ENCODE measurements at regions not wholly inside any gene's neighbourhood (a gene's known extent, or its start where the extent isn't known, plus 50 kb on each side); places are given as distances from the start of the nearest gene placed in this dataset.

GRCh38 chr3:76264911-76265310 lies 479.6 kb upstream of the ZNF717 start:
- Histone ChIP-seq H3K4me3 (ENCODE audit: low read length in 2 of 2) (no peak overlapping the region), H2BK12ac (ENCODE audit: low read length) (no peak overlapping the region), H4K8ac (ENCODE audit: low read depth, low read length) (no peak overlapping the region), H3K36me3 (replicated peaks in 1 of 2; ENCODE audit: control insufficient read depth in 2 of 2, insufficient read depth in 2 of 2, low read length in 2 of 2) (no peaks in the 10 kb centered on the region), H2BK120ac (ENCODE audit: low read depth, low read length) (no peak overlapping the region), H3K4me1 (ENCODE audit: control insufficient read depth in 2 of 2, insufficient read depth in 1 of 2, low read depth in 1 of 2, low read length in 2 of 2) (no peaks in the 10 kb centered on the region), H3K4me2 (ENCODE audit: insufficient read depth, low read length, poor library complexity, severe bottlenecking) (no peak overlapping the region), H3K27ac (replicated peaks; ENCODE audit: low read length) (no peak overlapping the region), H3K9me3 (replicated peaks in 1 of 2; ENCODE audit: control insufficient read depth in 2 of 2, insufficient read depth in 1 of 2, low read depth in 1 of 2, low read length in 2 of 2) (no peaks in the 10 kb centered on the region), H3K27me3 (ENCODE audit: control insufficient read depth in 3 of 3, insufficient read depth in 3 of 3, low read depth in 1 of 3, low read length in 3 of 3) (no peaks in the 10 kb centered on the region), H3K9ac (ENCODE audit: low read depth, low read length, poor library complexity) (no peak overlapping the region), H2BK5ac (ENCODE audit: low read length) (no peak overlapping the region), H3K79me1 (ENCODE audit: low read depth, low read length) (no peaks in the 10 kb centered on the region), H4K91ac (ENCODE audit: low read depth, low read length, poor library complexity) (no peak overlapping the region), H2AK5ac (ENCODE audit: low read depth, low read length) (no peak overlapping the region), H3K14ac (ENCODE audit: low read length) (no peak overlapping the region), H2BK15ac (ENCODE audit: low read length) (no peak overlapping the region), H3K18ac (ENCODE audit: low read length) (no peak overlapping the region), H3K4ac (ENCODE audit: low read length) (no peak overlapping the region), H3K23ac (ENCODE audit: low read depth, low read length, poor library complexity) (no peak overlapping the region), H2AFZ (ENCODE audit: low read length) (no peak overlapping the region)
- WGBS, 2 donors (ENCODE audit: extremely low coverage in 2 of 2, insufficient read length in 2 of 2, insufficient replicate concordance in 1 of 2) = no CpG with 5 or more reads among the region's 6 CpGs
- no peak for DNase-seq (ENCODE audit: low spot score)

- Histone ChIP-seq H2AK5ac (ENCODE audit: low read depth, low read length) (no peak overlapping the region), H2BK5ac (ENCODE audit: low read length) (no peak overlapping the region), H4K8ac (ENCODE audit: low read depth, low read length) (no peak overlapping the region), H3K4me1 (ENCODE audit: control insufficient read depth in 2 of 2, insufficient read depth in 1 of 2, low read depth in 1 of 2, low read length in 2 of 2) (no peaks in the 10 kb centered on the region), H4K91ac (ENCODE audit: low read depth, low read length, poor library complexity) (no peak overlapping the region), H2BK120ac (ENCODE audit: low read depth, low read length) (no peak overlapping the region), H3K18ac (ENCODE audit: low read length) (no peak overlapping the region), H2BK15ac (ENCODE audit: low read length) (no peak overlapping the region), H3K4me3 (ENCODE audit: low read length in 2 of 2) (no peak overlapping the region), H3K23ac (ENCODE audit: low read depth, low read length, poor library complexity) (no peak overlapping the region), H3K9ac (ENCODE audit: low read depth, low read length, poor library complexity) (no peak overlapping the region), H3K36me3 (replicated peaks in 1 of 2; ENCODE audit: control insufficient read depth in 2 of 2, insufficient read depth in 2 of 2, low read length in 2 of 2) (no peaks in the 10 kb centered on the region), H3K79me1 (ENCODE audit: low read depth, low read length) (no peaks in the 10 kb centered on the region), H3K4ac (ENCODE audit: low read length) (no peak overlapping the region), H2BK12ac (ENCODE audit: low read length) (no peak overlapping the region), H3K9me3 (replicated peaks in 1 of 2; ENCODE audit: control insufficient read depth in 2 of 2, insufficient read depth in 1 of 2, low read depth in 1 of 2, low read length in 2 of 2) (no peaks in the 10 kb centered on the region), H3K27me3 (ENCODE audit: control insufficient read depth in 3 of 3, insufficient read depth in 3 of 3, low read depth in 1 of 3, low read length in 3 of 3) (no peaks in the 10 kb centered on the region), H3K27ac (replicated peaks; ENCODE audit: low read length) (no peak overlapping the region), H3K14ac (ENCODE audit: low read length) (no peak overlapping the region), H2AFZ (ENCODE audit: low read length) (no peak overlapping the region), H3K4me2 (ENCODE audit: insufficient read depth, low read length, poor library complexity, severe bottlenecking) (no peak overlapping the region)
- DNase-seq (ENCODE audit: low spot score) = no peak
- no CpG with 5 or more reads among the region's 1 CpG for whole genome bisulfite sequencing, 2 donors (ENCODE audit: extremely low coverage in 2 of 2, insufficient read length in 2 of 2, insufficient replicate concordance in 1 of 2)
Observed at GRCh38 chr3:76266511-76266910, 481.2 kb upstream of the ZNF717 start.

GRCh38 chr3:76267851-76268380 lies 482.6 kb upstream of the ZNF717 start:
- no peak overlapping the region for H2AFZ ChIP-seq (ENCODE audit: low read length)
- H3K4me3 ChIP-seq (ENCODE audit: low read length in 2 of 2) = no peak overlapping the region
- H2BK15ac ChIP-seq (ENCODE audit: low read length) = no peak overlapping the region
- H2BK12ac ChIP-seq (ENCODE audit: low read length) = no peak overlapping the region
- no peak overlapping the region for H2BK5ac ChIP-seq (ENCODE audit: low read length)
- no peak overlapping the region for H3K23ac ChIP-seq (ENCODE audit: low read depth, low read length, poor library complexity)
- H3K18ac ChIP-seq (ENCODE audit: low read length) = no peak overlapping the region
- H3K9ac ChIP-seq (ENCODE audit: low read depth, low read length, poor library complexity) = no peak overlapping the region
- no peak overlapping the region for H3K27ac ChIP-seq (replicated peaks; ENCODE audit: low read length)
- H3K4me2 ChIP-seq (ENCODE audit: insufficient read depth, low read length, poor library complexity, severe bottlenecking) = no peak overlapping the region
- H2AK5ac ChIP-seq (ENCODE audit: low read depth, low read length) = no peak overlapping the region
- no peaks in the 10 kb centered on the region for H3K79me1 ChIP-seq (ENCODE audit: low read depth, low read length)
- no peaks in the 10 kb centered on the region for H3K4me1 ChIP-seq (ENCODE audit: control insufficient read depth in 2 of 2, insufficient read depth in 1 of 2, low read depth in 1 of 2, low read length in 2 of 2)
- no peaks in the 10 kb centered on the region for H3K9me3 ChIP-seq (replicated peaks in 1 of 2; ENCODE audit: control insufficient read depth in 2 of 2, insufficient read depth in 1 of 2, low read depth in 1 of 2, low read length in 2 of 2)
- no CpG with 5 or more reads among the region's 4 CpGs for WGBS, 2 donors (ENCODE audit: extremely low coverage in 2 of 2, insufficient read length in 2 of 2, insufficient replicate concordance in 1 of 2)
- no peak overlapping the region for H4K91ac ChIP-seq (ENCODE audit: low read depth, low read length, poor library complexity)
- H2BK120ac ChIP-seq (ENCODE audit: low read depth, low read length) = no peak overlapping the region
- no peak overlapping the region for H3K14ac ChIP-seq (ENCODE audit: low read length)
- H3K27me3 ChIP-seq (ENCODE audit: control insufficient read depth in 3 of 3, insufficient read depth in 3 of 3, low read depth in 1 of 3, low read length in 3 of 3) = no peaks in the 10 kb centered on the region
- DNase-seq (ENCODE audit: low spot score) = no peak
- H4K8ac ChIP-seq (ENCODE audit: low read depth, low read length) = no peak overlapping the region
- no peak overlapping the region for H3K4ac ChIP-seq (ENCODE audit: low read length)
- no peaks in the 10 kb centered on the region for H3K36me3 ChIP-seq (replicated peaks in 1 of 2; ENCODE audit: control insufficient read depth in 2 of 2, insufficient read depth in 2 of 2, low read length in 2 of 2)

GRCh38 chr3:76293856-76294255 lies 508.5 kb upstream of the ZNF717 start:
- no CpG with 5 or more reads among the region's 9 CpGs for WGBS, 2 donors (ENCODE audit: extremely low coverage in 2 of 2, insufficient read length in 2 of 2, insufficient replicate concordance in 1 of 2)
- H3K14ac ChIP-seq (ENCODE audit: low read length) = peak overlapping the region; percentile 42
- H3K4me3 ChIP-seq (ENCODE audit: low read length in 2 of 2) = no peak overlapping the region
- H3K18ac ChIP-seq (ENCODE audit: low read length) = peak overlapping the region; percentile 13
- no peak overlapping the region for H2BK5ac ChIP-seq (ENCODE audit: low read length)
- no peaks in the 10 kb centered on the region for H3K79me1 ChIP-seq (ENCODE audit: low read depth, low read length)
- peak overlapping the region; percentile 6 for H3K9ac ChIP-seq (ENCODE audit: low read depth, low read length, poor library complexity)
- no peak overlapping the region for H2AFZ ChIP-seq (ENCODE audit: low read length)
- H3K27me3 ChIP-seq (ENCODE audit: control insufficient read depth in 3 of 3, insufficient read depth in 3 of 3, low read depth in 1 of 3, low read length in 3 of 3) = no peaks in the 10 kb centered on the region
- DNase-seq (ENCODE audit: low spot score) = no peak
- H2BK15ac ChIP-seq (ENCODE audit: low read length) = no peak overlapping the region
- H3K23ac ChIP-seq (ENCODE audit: low read depth, low read length, poor library complexity) = no peak overlapping the region
- H4K8ac ChIP-seq (ENCODE audit: low read depth, low read length) = no peak overlapping the region
- peaks cover 0 to 2% of the 10 kb centered on the region in 2 donors for H3K4me1 ChIP-seq (ENCODE audit: control insufficient read depth in 2 of 2, insufficient read depth in 1 of 2, low read depth in 1 of 2, low read length in 2 of 2)
- no peak overlapping the region for H4K91ac ChIP-seq (ENCODE audit: low read depth, low read length, poor library complexity)
- no peak overlapping the region for H3K27ac ChIP-seq (replicated peaks; ENCODE audit: low read length)
- H3K9me3 ChIP-seq (replicated peaks in 1 of 2; ENCODE audit: control insufficient read depth in 2 of 2, insufficient read depth in 1 of 2, low read depth in 1 of 2, low read length in 2 of 2) = no peaks in the 10 kb centered on the region
- no peak overlapping the region for H2BK120ac ChIP-seq (ENCODE audit: low read depth, low read length)
- H2AK5ac ChIP-seq (ENCODE audit: low read depth, low read length) = no peak overlapping the region
- H3K4ac ChIP-seq (ENCODE audit: low read length) = no peak overlapping the region
- no peaks in the 10 kb centered on the region for H3K36me3 ChIP-seq (replicated peaks in 1 of 2; ENCODE audit: control insufficient read depth in 2 of 2, insufficient read depth in 2 of 2, low read length in 2 of 2)
- H2BK12ac ChIP-seq (ENCODE audit: low read length) = no peak overlapping the region
- no peak overlapping the region for H3K4me2 ChIP-seq (ENCODE audit: insufficient read depth, low read length, poor library complexity, severe bottlenecking)

Measured in neuronal stem cell (in vitro differentiated cells).